ENCODE measurements at regions not wholly inside any gene's neighbourhood (a gene's known extent, or its start where the extent isn't known, plus 50 kb on each side); places are given as distances from the start of the nearest gene placed in this dataset.

- TF ChIP-seq CTCF (conservative IDR thresholded peaks at IDR 0.05; ENCODE audit: low read depth in 2 of 2) (no peak), ZNF114 (CRISPR knock-in tag; IDR thresholded peaks at IDR 0.05) (no peak), POLR2AphosphoS5 (IDR thresholded peaks at IDR 0.05; ENCODE audit: low read depth) (no peak)
These were observed 362.5 kb downstream of the ZNF536 start (continued) for GRCh38 chr19:30734669-30735068.

GRCh38 chr19:30733826-30734550, 361.8 kb downstream of the ZNF536 start:
- H3K4me2 ChIP-seq = no peak overlapping the region
- H3K36me3 ChIP-seq (ENCODE audit: insufficient read depth) = no peaks in the 10 kb centered on the region
- no peak overlapping the region for H2AFZ ChIP-seq
- H3K9me3 Mint-ChIP-seq = no peaks in the 10 kb centered on the region
- no peaks in the 10 kb centered on the region for H3K36me3 Mint-ChIP-seq (ENCODE audit: low read depth)
- no peak overlapping the region for H3K4me3 Mint-ChIP-seq
- TF ChIP-seq CTCF (conservative IDR thresholded peaks at IDR 0.05; ENCODE audit: low read depth in 2 of 2) (peak; percentile 20 to 37; a peak in 2 of 4 replicates), EZH2 (IDR thresholded peaks at IDR 0.05; ENCODE audit: low read depth, unreplicated experiment) (no peak), EZH2phosphoT487 (IDR thresholded peaks at IDR 0.05; ENCODE audit: unreplicated experiment) (no peak), ZNF114 (CRISPR knock-in tag; IDR thresholded peaks at IDR 0.05) (no peak), ZNF462 (CRISPR knock-in tag; IDR thresholded peaks at IDR 0.05) (no peak), ETS1 (IDR thresholded peaks at IDR 0.05) (no peak)
- no peak overlapping the region for H3K4me3 ChIP-seq
- no peaks in the 10 kb centered on the region for H3F3A ChIP-seq (replicated peaks; ENCODE audit: low read depth)
- DNase-seq (ENCODE audit: low spot score) = peak; percentile 22
- H3K27ac ChIP-seq (ENCODE audit: low read depth) = no peak overlapping the region
- H3K4me1 Mint-ChIP-seq = no peaks in the 10 kb centered on the region
- peak; percentile 49 for ATAC-seq
- no peaks in the 10 kb centered on the region for H3K27me3 ChIP-seq (ENCODE audit: insufficient read depth)
- peaks cover 2% of the 10 kb centered on the region for H3K27me3 Mint-ChIP-seq (ENCODE audit: insufficient read depth, low read depth, poor library complexity)
- 0 out of 2 replicates have a peak, but pooled peaks cover 2% of the 10 kb centered on the region for H3K9me2 ChIP-seq (ENCODE audit: insufficient read depth)
- no peaks in the 10 kb centered on the region for H3K4me1 ChIP-seq (ENCODE audit: insufficient read depth)
- H4K20me1 ChIP-seq (replicated peaks; ENCODE audit: insufficient read depth) = no peaks in the 10 kb centered on the region
- H3K27ac Mint-ChIP-seq = no peak overlapping the region
- H3K79me2 ChIP-seq (replicated peaks; ENCODE audit: insufficient read depth) = no peaks in the 10 kb centered on the region
